K562 (cell line): ENCODE measurements at regions not wholly inside any gene's neighbourhood (a gene's known extent, or its start where the extent isn't known, plus 50 kb on each side); places are given as distances from the start of the nearest gene placed in this dataset.

Experiments used
- ATAC-seq: fragments of 200-7000 bp; cut with Tn5 transposase; 3 replicates; pipeline ENCODE4 v1.9.1; 2020; ENCODE audit warnings: moderate library complexity
- BruUV-seq: library from RNA; stranded (reverse); fragments of 400-500 nt; replicated peaks from 2 replicates; lab custom pipeline; 2021; lab: Mats Ljungman, UMichigan
- CTCF ChIA-PET: fragments of 300-600 bp; formaldehyde crosslinking; extraction: SDS; loops from one replicate; lab custom pipeline; 2021; ENCODE audit warnings: low intra/inter-chr PET ratio; lab: Yijun Ruan, JAX
- POLR2A ChIA-PET: fragments of 300-600, 350-650 bp; sonication (Branson Sonifier 250); formaldehyde crosslinking; extraction: SDS; loops from one replicate; lab custom pipeline; 2021; ENCODE audit warnings: antibody characterized with exemption, inconsistent platforms; lab: Yijun Ruan, JAX
- DNase-seq, 4 experiments: peaks; one replicate each; pipeline versions ENCODE4 v3.0.0 to v3.0.0-alpha.2; 2011 to 2018; ENCODE audit warnings: low spot score in 3 of 4, mixed read lengths in 3 of 4; ENCODE audit errors: extremely low read depth in 1 of 4
- FAIRE-seq: peaks from 2 replicates; lab custom pipeline; 2011; peaks lifted over from hg19 to GRCh38; lab: Jason Lieb, UNC
- H2AFZ ChIP-seq: 2 replicates; pipeline ENCODE4 v1.6.0; 2011; ENCODE audit warnings: low read depth, low read length, control low read depth, inconsistent platforms
- H3K27ac ChIP-seq: fragments of 200-600 bp; 3 replicates; pipeline ENCODE4 v1.8.0; 2011; ENCODE audit warnings: low read depth, mild to moderate bottlenecking, control low read depth, inconsistent platforms, low read length, moderate library complexity, mixed read lengths; ENCODE audit errors: extremely low read depth
- H3K27me3 ChIP-seq, 2 experiments: fragments of 300-600 bp in 1 of 2; 2 replicates in 1 of 2; 3 replicates in 1 of 2; pipeline versions ENCODE4 v1.6.0 to v1.8.0; 2011; ENCODE audit warnings: inconsistent platforms in 2 of 2, low read length in 2 of 2, mild to moderate bottlenecking in 1 of 2, mixed read lengths in 1 of 2, moderate library complexity in 1 of 2; ENCODE audit not compliant: control insufficient read depth in 2 of 2, insufficient read depth in 2 of 2
- H3K36me3 ChIP-seq: fragments of 300-600 bp; 3 replicates; pipeline ENCODE4 v1.8.0; 2011; ENCODE audit warnings: mild to moderate bottlenecking, low read length, inconsistent platforms; ENCODE audit not compliant: control insufficient read depth, insufficient read depth
- H3K4me1 ChIP-seq, 2 experiments: fragments of 200-600 bp in 1 of 2; replicated peaks in 1 of 2; 2 replicates in 1 of 2; 3 replicates in 1 of 2; pipeline versions ENCODE4 v1.5.1 to v1.8.0; 2011; ENCODE audit warnings: inconsistent platforms in 2 of 2, low read length in 2 of 2, mild to moderate bottlenecking in 1 of 2, mixed read lengths in 1 of 2, moderate library complexity in 1 of 2; ENCODE audit not compliant: control insufficient read depth in 2 of 2, insufficient read depth in 2 of 2
- H3K4me2 ChIP-seq: 2 replicates; pipeline ENCODE4 v1.6.1; 2011; ENCODE audit warnings: low read length, control low read depth, inconsistent platforms, mixed read lengths; ENCODE audit not compliant: insufficient read depth
- H3K4me3 ChIP-seq: fragments of 200-600 bp; sonication (generic), shearing (Covaris generic); 2 replicates; pipeline ENCODE4 v1.5.1; 2016; ENCODE audit warnings: control low read depth, inconsistent platforms
- H3K79me2 ChIP-seq: fragments of 200-600 bp; 3 replicates; pipeline ENCODE4 v1.8.0; 2011; ENCODE audit warnings: low read length, inconsistent platforms; ENCODE audit not compliant: control insufficient read depth, insufficient read depth
- H3K9ac ChIP-seq, 2 experiments: 2 replicates each; pipeline versions ENCODE4 v1.6.0 to v1.6.1; 2011; ENCODE audit warnings: low read depth in 2 of 2, low read length in 2 of 2, control low read depth in 1 of 2, inconsistent platforms in 1 of 2, mild to moderate bottlenecking in 1 of 2, mixed read lengths in 1 of 2; ENCODE audit not compliant: insufficient read depth in 1 of 2
- H3K9me1 ChIP-seq: one replicate; pipeline ENCODE4 v1.6.0; 2011; ENCODE audit warnings: inconsistent platforms, mild to moderate bottlenecking, low read length, moderate library complexity; ENCODE audit not compliant: control insufficient read depth, insufficient read depth
- H3K9me3 ChIP-seq: replicated peaks from 2 replicates; pipeline ENCODE4 v1.5.1; 2011; ENCODE audit warnings: low read depth, low read length, inconsistent platforms; ENCODE audit not compliant: control insufficient read depth, insufficient read depth
- H4K20me1 ChIP-seq: replicated peaks from 2 replicates; pipeline ENCODE4 v1.6.1; 2011; ENCODE audit warnings: low read length, inconsistent platforms, mixed read lengths; ENCODE audit not compliant: control insufficient read depth, insufficient read depth
- IRF2 ChIP-seq: sonication (generic); formaldehyde crosslinking; IDR thresholded peaks from 2 replicates; pipeline ENCODE4 v1.8.1; 2022; ENCODE audit warnings: mild to moderate bottlenecking, missing genetic modification reagents
- PTTG1 ChIP-seq: fragments of 450-650 bp; IDR thresholded peaks from 2 replicates; pipeline ENCODE4 v1.6.1; 2016; ENCODE audit warnings: low read depth, mild to moderate bottlenecking, missing genetic modification characterization, missing compliant biosample characterization
- RFX7 ChIP-seq: fragments of 250-450 bp; sonication (Bioruptor Pico); IDR thresholded peaks from 2 replicates; pipeline ENCODE4 v1.5.1; 2021; ENCODE audit warnings: mild to moderate bottlenecking
- TCF7L2 ChIP-seq: fragments of 150-350 bp; IDR thresholded peaks from 2 replicates; pipeline ENCODE4 v1.6.1; 2016; ENCODE audit warnings: low read depth, mild to moderate bottlenecking, low read length, moderate library complexity
- WGBS: fragments of 100-300 bp; shearing (Covaris generic); methylation state at CpG from one replicate; pipeline ENCODE4 v1.1.6; 2016; ENCODE audit warnings: low coverage, mixed read lengths; ENCODE audit not compliant: insufficient coverage; ENCODE audit errors: missing lambda C conversion rate; 5-methylcytosine and 5-hydroxymethylcytosine counted together
- in situ Hi-C: fragments of 300-500 bp; cut with MboI; formaldehyde crosslinking; loops from 4 replicates; pipeline ENCODE4 v1.15.0; 2018; ENCODE audit warnings: inconsistent platforms, mixed read lengths
- intact Hi-C: fragments of 100-400 bp; cut with micrococcal nuclease; formaldehyde crosslinking; loops from 2 replicates; pipeline ENCODE4 v1.14.2; 2022
- TF ChIP-seq, protein P1 (sequence below): sonication (generic); formaldehyde crosslinking; IDR thresholded peaks from 2 replicates; pipeline ENCODE4 v1.8.1; 2023; ENCODE audit warnings: mild to moderate bottlenecking, missing genetic modification reagents

DNA sequence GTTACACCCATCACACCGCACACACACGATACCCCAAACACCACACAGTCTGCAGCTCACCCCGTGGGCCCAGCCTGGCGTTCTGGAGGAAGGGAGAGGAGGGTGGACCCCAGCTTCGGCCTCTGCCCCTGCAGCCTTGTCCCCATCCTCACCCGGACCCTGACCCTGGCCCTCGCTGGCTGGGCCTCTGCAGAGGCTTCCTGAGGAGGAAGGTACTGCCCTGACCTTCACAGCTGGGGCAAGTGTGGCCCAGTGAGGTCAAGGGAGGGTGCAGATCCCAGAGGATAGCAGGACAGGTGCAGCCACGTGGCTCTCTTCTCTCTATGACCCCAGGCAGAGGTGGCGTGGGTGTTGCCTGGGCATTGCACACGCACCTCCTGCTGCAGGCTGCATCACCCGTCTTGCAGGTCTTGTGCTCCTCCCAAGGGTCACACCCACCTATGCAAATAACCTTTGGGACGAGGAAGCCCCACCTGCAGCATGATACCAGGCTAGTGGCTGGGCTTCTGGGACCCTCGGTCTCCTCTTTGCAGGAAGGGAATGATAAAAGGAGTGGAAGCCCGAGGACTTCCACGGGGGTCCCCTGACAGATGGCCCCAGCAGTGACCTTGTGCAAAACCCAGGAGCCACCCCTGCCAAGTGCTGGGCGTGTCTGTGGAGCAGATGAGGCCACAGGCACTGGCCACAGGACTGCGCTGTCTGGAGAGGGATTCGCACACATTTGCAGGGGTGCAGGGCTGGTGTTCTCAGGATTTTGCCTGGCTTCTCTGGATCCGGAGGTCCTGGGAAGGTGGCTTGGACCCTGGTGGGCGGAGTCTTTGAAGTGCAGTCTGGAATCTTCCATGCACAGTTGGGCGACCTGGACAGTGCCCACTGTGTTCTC lies 1241.5 kb downstream of the BRD1 start:
- whole genome bisulfite sequencing: 7% methylated on average over 13 of the region's 21 CpGs
- no peak overlapping the region for H3K9ac ChIP-seq
- no peaks in the 10 kb centered on the region for H3K27me3 ChIP-seq
- BruUV-seq: no TSS peak
- DNase-seq (no peak), FAIRE-seq (no peak), ATAC-seq (no peak)
- intact Hi-C loops (no loop called here), in situ Hi-C loops (no loop called here)
- TF ChIP-seq RFX7 (CRISPR knock-in tag): no peak
- no peak for TF ChIP-seq PTTG1
- TF ChIP-seq TCF7L2: no peak
- TF ChIP-seq, protein P1, sequence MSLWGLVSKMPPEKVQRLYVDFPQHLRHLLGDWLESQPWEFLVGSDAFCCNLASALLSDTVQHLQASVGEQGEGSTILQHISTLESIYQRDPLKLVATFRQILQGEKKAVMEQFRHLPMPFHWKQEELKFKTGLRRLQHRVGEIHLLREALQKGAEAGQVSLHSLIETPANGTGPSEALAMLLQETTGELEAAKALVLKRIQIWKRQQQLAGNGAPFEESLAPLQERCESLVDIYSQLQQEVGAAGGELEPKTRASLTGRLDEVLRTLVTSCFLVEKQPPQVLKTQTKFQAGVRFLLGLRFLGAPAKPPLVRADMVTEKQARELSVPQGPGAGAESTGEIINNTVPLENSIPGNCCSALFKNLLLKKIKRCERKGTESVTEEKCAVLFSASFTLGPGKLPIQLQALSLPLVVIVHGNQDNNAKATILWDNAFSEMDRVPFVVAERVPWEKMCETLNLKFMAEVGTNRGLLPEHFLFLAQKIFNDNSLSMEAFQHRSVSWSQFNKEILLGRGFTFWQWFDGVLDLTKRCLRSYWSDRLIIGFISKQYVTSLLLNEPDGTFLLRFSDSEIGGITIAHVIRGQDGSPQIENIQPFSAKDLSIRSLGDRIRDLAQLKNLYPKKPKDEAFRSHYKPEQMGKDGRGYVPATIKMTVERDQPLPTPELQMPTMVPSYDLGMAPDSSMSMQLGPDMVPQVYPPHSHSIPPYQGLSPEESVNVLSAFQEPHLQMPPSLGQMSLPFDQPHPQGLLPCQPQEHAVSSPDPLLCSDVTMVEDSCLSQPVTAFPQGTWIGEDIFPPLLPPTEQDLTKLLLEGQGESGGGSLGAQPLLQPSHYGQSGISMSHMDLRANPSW (CRISPR knock-in tag): no peak
- TF ChIP-seq IRF2 (CRISPR knock-in tag): no peak
- ChIA-PET CTCF (no interaction called here), POLR2A (no interaction called here)
- H3K9me1 ChIP-seq: no peaks in the 10 kb centered on the region
- H3K4me1 ChIP-seq: no peaks in the 10 kb centered on the region
- H3K4me3 ChIP-seq: no peak overlapping the region
- no peak overlapping the region for H3K4me2 ChIP-seq
- no peaks in the 10 kb centered on the region for H3K36me3 ChIP-seq
- no peaks in the 10 kb centered on the region for H4K20me1 ChIP-seq
- no peaks in the 10 kb centered on the region for H3K79me2 ChIP-seq
- no peak overlapping the region for H2AFZ ChIP-seq
- H3K9me3 ChIP-seq: peaks cover 5% of the 10 kb centered on the region; the same call in 1 of the 2 replicates
- no peak overlapping the region for H3K27ac ChIP-seq
